A549 (cell line): ENCODE measurements at regions not wholly inside any gene's neighbourhood (a gene's known extent, or its start where the extent isn't known, plus 50 kb on each side); places are given as distances from the start of the nearest gene placed in this dataset.

Source experiments
- ATAC-seq, 2 experiments: fragments of 200-7000 bp in 1 of 2; fragments of >200 bp in 1 of 2; cut with Nextera tagmentation in 1 of 2; cut with Tn5 transposase in 1 of 2; 3 replicates each; pipeline versions ENCODE4 v1.8.0 to v1.9.1; 2018 to 2020; ENCODE audit warnings: mild to moderate bottlenecking in 1 of 2, moderate library complexity in 1 of 2
- CTCF ChIA-PET: fragments of 300-600 bp; sonication (Branson Sonifier 250); formaldehyde crosslinking; extraction: SDS; loops from one replicate; lab custom pipeline; 2021; ENCODE audit warnings: antibody characterized with exemption, inconsistent platforms; lab: Yijun Ruan, JAX
- POLR2A ChIA-PET: fragments of 350-600 bp; formaldehyde crosslinking; extraction: SDS; loops from one replicate; lab custom pipeline; 2021; ENCODE audit warnings: antibody characterized with exemption, inconsistent platforms; lab: Yijun Ruan, JAX
- DNase-seq, 2 experiments: peaks; one replicate each; pipeline versions ENCODE4 v3.0.0 to v3.0.0-alpha.2; 2011 to 2016; ENCODE audit warnings: low read depth in 1 of 2, low spot score in 1 of 2
- FAIRE-seq: peaks from 2 replicates; lab custom pipeline; 2011; peaks lifted over from hg19 to GRCh38; lab: Jason Lieb, UNC
- H3K27ac ChIP-seq, 2 experiments: fragments of >200 bp; sonication (Bioruptor Twin); formaldehyde crosslinking; 3 replicates each; pipeline ENCODE4 v1.5.1; 2016 to 2017
- H3K4me1 ChIP-seq: fragments of >200 bp; sonication (Bioruptor Twin); formaldehyde crosslinking; 3 replicates; pipeline ENCODE4 v1.6.1; 2016
- H3K4me2 ChIP-seq: fragments of >200 bp; sonication (Bioruptor Twin); formaldehyde crosslinking; 3 replicates; pipeline ENCODE4 v1.6.1; 2016
- H3K4me3 ChIP-seq: fragments of >200 bp; sonication (Bioruptor Twin); formaldehyde crosslinking; 3 replicates; pipeline ENCODE4 v1.5.1; 2016
- H3K9me3 ChIP-seq: fragments of >200 bp; sonication (Bioruptor Twin); formaldehyde crosslinking; 3 replicates; pipeline ENCODE4 v1.6.1; 2016
- BHLHE40 ChIP-seq: IDR thresholded peaks from 2 replicates; pipeline ENCODE4 v1.6.1; 2012; ENCODE audit warnings: low read depth, low read length, inconsistent platforms
- CBX8 ChIP-seq: fragments of 200-600 bp; sonication (generic); IDR thresholded peaks from 2 replicates; pipeline ENCODE4 v1.6.1; 2016
- CEBPB ChIP-seq, 2 experiments: fragments of >200 bp in 1 of 2; sonication (Bioruptor Twin) in 1 of 2; formaldehyde crosslinking in 1 of 2; IDR thresholded peaks; 2 replicates each; pipeline ENCODE4 v1.6.1; 2012 to 2016
- E2F6 ChIP-seq: IDR thresholded peaks from 2 replicates; pipeline ENCODE4 v1.6.1; 2012; ENCODE audit warnings: low read depth, borderline replicate concordance
- EHF ChIP-seq: fragments of 250-450 bp; sonication (Bioruptor Pico); IDR thresholded peaks from 2 replicates; pipeline ENCODE4 v1.5.0; 2020; ENCODE audit warnings: mild to moderate bottlenecking
- EP300 ChIP-seq, 2 experiments: fragments of >200 bp; sonication (Bioruptor Twin); formaldehyde crosslinking; IDR thresholded peaks; 2 replicates in 1 of 2; 3 replicates in 1 of 2; pipeline ENCODE4 v1.6.1; 2016 to 2017
- HMGXB4 ChIP-seq: fragments of 250-450 bp; sonication (Bioruptor Pico); IDR thresholded peaks from 2 replicates; pipeline ENCODE4 v1.5.0; 2021; ENCODE audit warnings: mild to moderate bottlenecking, moderate library complexity, borderline replicate concordance
- HOXA7 ChIP-seq: fragments of 250-450 bp; sonication (Bioruptor Pico); IDR thresholded peaks from 2 replicates; pipeline ENCODE4 v1.5.0; 2020; ENCODE audit warnings: mild to moderate bottlenecking, moderate library complexity
- MYC ChIP-seq: IDR thresholded peaks from 2 replicates; pipeline ENCODE4 v1.6.1; 2012; ENCODE audit warnings: mild to moderate bottlenecking, inconsistent platforms, low read length, improper control_type of control experiment, borderline replicate concordance
- NFE2L2 ChIP-seq: fragments of 150-350 bp; conservative IDR thresholded peaks from 2 replicates; pipeline ENCODE4 v1.6.1; 2014; ENCODE audit warnings: low read length
- NR3C1 ChIP-seq: fragments of >200 bp; sonication (Bioruptor Twin); formaldehyde crosslinking; IDR thresholded peaks from 3 replicates; pipeline ENCODE4 v1.6.1; 2017
- PBX3 ChIP-seq: IDR thresholded peaks from 2 replicates; pipeline ENCODE4 v1.6.1; 2012
- POLR2AphosphoS2 ChIP-seq: conservative IDR thresholded peaks from 2 replicates; pipeline ENCODE4 v1.6.1; 2012; ENCODE audit warnings: low read length, improper control_type of control experiment, inconsistent platforms
- RAD21 ChIP-seq, 2 experiments: fragments of >200 bp in 1 of 2; sonication (Bioruptor Twin) in 1 of 2; formaldehyde crosslinking in 1 of 2; IDR thresholded peaks in 1 of 2; conservative IDR thresholded peaks in 1 of 2; 2 replicates in 1 of 2; 3 replicates in 1 of 2; pipeline ENCODE4 v1.6.1; 2012 to 2018; ENCODE audit warnings: inconsistent platforms in 1 of 2
- RARB ChIP-seq: fragments of 250-450 bp; sonication (Bioruptor Pico); IDR thresholded peaks from 2 replicates; pipeline ENCODE4 v1.8.0; 2021; ENCODE audit warnings: mild to moderate bottlenecking, moderate library complexity
- RCOR1 ChIP-seq: fragments of 150-350 bp; IDR thresholded peaks from 2 replicates; pipeline ENCODE4 v1.6.1; 2014; ENCODE audit warnings: antibody characterized with exemption, low read length, low read depth
- SMC3 ChIP-seq: fragments of >200 bp; sonication (Bioruptor Twin); formaldehyde crosslinking; IDR thresholded peaks from 3 replicates; pipeline ENCODE4 v1.6.1; 2018; ENCODE audit warnings: inconsistent platforms
- SREBF2 ChIP-seq: fragments of 450-650 bp; IDR thresholded peaks from 2 replicates; pipeline ENCODE4 v1.6.1; 2014; ENCODE audit warnings: mild to moderate bottlenecking, moderate library complexity
- ZC3H11A ChIP-seq: fragments of 450-650 bp; IDR thresholded peaks from 2 replicates; pipeline ENCODE4 v1.6.1; 2014; ENCODE audit warnings: antibody characterized with exemption, mild to moderate bottlenecking
- ZNF302 ChIP-seq: fragments of 250-450 bp; sonication (Bioruptor Pico); IDR thresholded peaks from 2 replicates; pipeline ENCODE4 v1.9.0; 2021; ENCODE audit warnings: inconsistent platforms, mild to moderate bottlenecking, moderate library complexity
- ZSCAN20 ChIP-seq: fragments of 250-450 bp; sonication (Bioruptor Pico); IDR thresholded peaks from 2 replicates; pipeline ENCODE4 v1.8.0; 2022; ENCODE audit warnings: mild to moderate bottlenecking, moderate library complexity
- WGBS: methylation state at CpG from one replicate; pipeline ENCODE4 v1.1.6; 2017; ENCODE audit errors: missing lambda C conversion rate; 5-methylcytosine and 5-hydroxymethylcytosine counted together

GRCh38 chr1:182191381-182192115 is 130.0 kb upstream of the ZNF648 start:
- no peak for ATAC-seq
- Histone ChIP-seq H3K4me2 (no peak overlapping the region), H3K9me3 (no peaks in the 10 kb centered on the region), H3K27ac (no peak overlapping the region), H3K4me1 (peaks cover 6% of the 10 kb centered on the region; the same call in 2 of the 3 replicates), H3K4me3 (no peak overlapping the region)
- no peak for DNase-seq
- 37% methylated on average over 2 of the region's 2 CpGs for WGBS
- TF ChIP-seq EP300 (IDR thresholded peaks at IDR 0.05) (no peak), ZC3H11A (no peak), ZSCAN20 (CRISPR knock-in tag) (no peak), HMGXB4 (CRISPR knock-in tag) (no peak), NFE2L2 (no peak), PBX3 (no peak), EHF (no peak), SMC3 (no peak), HOXA7 (CRISPR knock-in tag) (no peak), RAD21 (conservative IDR thresholded peaks at IDR 0.05 in 1 of 2, IDR thresholded peaks at IDR 0.05 in 1 of 2) (no peak), RARB (CRISPR knock-in tag) (no peak), SREBF2 (no peak), CEBPB (IDR thresholded peaks at IDR 0.05) (no peak), RCOR1 (no peak)
- POLR2A ChIA-PET, result interaction anchor here (0.5 kb wide), 1 partner anchor 15 kb away, joined by 3 read pairs; no protein-coding TSS in a partner anchor
- CTCF ChIA-PET, result interaction anchor here (1.0 kb wide), 1 partner anchor 49 kb away, joined by 3 read pairs; no protein-coding TSS in a partner anchor
- FAIRE-seq, result no peak

- ChIA-PET CTCF (interaction anchor here (1.2 to 1.4 kb wide), 2 partner anchors 15 to 46 kb away, joined by 5 to 8 read pairs; no protein-coding TSS in a partner anchor), POLR2A (no interaction called here)
- FAIRE-seq, result no peak
These were observed 128.1 kb upstream of the ZNF648 start for GRCh38 chr1:182189535-182190066.

GRCh38 chr1:182186757-182187146 is 125.2 kb upstream of the ZNF648 start:
- Histone ChIP-seq H3K27ac (0 out of 6 replicates have a peak overlapping the region, but pooled peaks of 1 of the 2 experiments have one; percentile 21), H3K4me3 (no peak overlapping the region), H3K4me1 (peaks cover 25% of the 10 kb centered on the region), H3K4me2 (peak overlapping the region; percentile 51), H3K9me3 (no peaks in the 10 kb centered on the region)
- DNase-seq (no peak), ATAC-seq (peak in 1 of 2 experiments; percentile 21; a peak in 3 of 6 replicates), FAIRE-seq (no peak)
- TF ChIP-seq NR3C1, result no peak
- TF ChIP-seq E2F6, result no peak
- no peak for TF ChIP-seq POLR2AphosphoS2
- no peak for TF ChIP-seq BHLHE40
- no peak for TF ChIP-seq ZNF302
- TF ChIP-seq CBX8, result no peak
- TF ChIP-seq MYC, result no peak
- POLR2A ChIA-PET, result no interaction called here
- WGBS, result 49% methylated on average over 3 of the region's 3 CpGs
- CTCF ChIA-PET, result interaction anchor here (1.1 to 1.3 kb wide), 2 partner anchors 43 to 102 kb away, joined by 3 read pairs; no protein-coding TSS in a partner anchor

More at GRCh38 chr1:182189535-182190066, 128.1 kb upstream of the ZNF648 start:
- Histone ChIP-seq H3K4me2 (no peak overlapping the region), H3K27ac (no peak overlapping the region), H3K4me1 (peaks cover 19% of the 10 kb centered on the region), H3K9me3 (no peaks in the 10 kb centered on the region), H3K4me3 (no peak overlapping the region)
- 59% methylated on average over 3 of the region's 3 CpGs for WGBS
- TF ChIP-seq ZC3H11A, result no peak
- ATAC-seq, result no peak
- DNase-seq, result no peak
